ENCODE measurements at regions not wholly inside any gene's neighbourhood (a gene's known extent, or its start where the extent isn't known, plus 50 kb on each side); places are given as distances from the start of the nearest gene placed in this dataset.

DNA sequence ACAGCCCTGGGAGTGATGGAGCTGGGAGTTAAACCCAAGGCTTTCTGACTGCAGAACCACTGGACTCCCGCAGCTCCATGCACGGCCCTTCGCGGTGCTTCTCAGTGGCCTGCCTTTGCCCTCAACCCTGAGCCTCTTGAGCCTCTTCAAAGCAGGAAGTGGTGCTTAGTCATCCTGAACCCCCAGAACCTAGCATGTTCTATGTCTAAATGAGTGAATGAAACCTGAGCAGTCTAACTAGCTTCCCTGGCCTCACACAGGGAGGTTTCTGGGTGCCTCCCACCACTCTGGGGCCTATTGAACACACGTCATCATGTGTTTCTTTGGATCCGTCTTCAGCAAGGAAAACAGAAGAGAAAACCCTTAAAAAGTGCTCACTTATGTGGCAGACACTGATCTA, 117.9 kb upstream of the SFSWAP start:
- Histone ChIP-seq H3K4me1 (no peaks in the 10 kb centered on the region), H3K27ac (no peak overlapping the region), H3K9me3 (no peaks in the 10 kb centered on the region), H3K36me3 (no peaks in the 10 kb centered on the region), H3K4me3 (no peak overlapping the region), H3K27me3 (no peaks in the 10 kb centered on the region)
- DNase-seq, result no peak
- no peak for TF ChIP-seq POLR2A (IDR thresholded peaks at IDR 0.05)
- TF ChIP-seq, protein P1, sequence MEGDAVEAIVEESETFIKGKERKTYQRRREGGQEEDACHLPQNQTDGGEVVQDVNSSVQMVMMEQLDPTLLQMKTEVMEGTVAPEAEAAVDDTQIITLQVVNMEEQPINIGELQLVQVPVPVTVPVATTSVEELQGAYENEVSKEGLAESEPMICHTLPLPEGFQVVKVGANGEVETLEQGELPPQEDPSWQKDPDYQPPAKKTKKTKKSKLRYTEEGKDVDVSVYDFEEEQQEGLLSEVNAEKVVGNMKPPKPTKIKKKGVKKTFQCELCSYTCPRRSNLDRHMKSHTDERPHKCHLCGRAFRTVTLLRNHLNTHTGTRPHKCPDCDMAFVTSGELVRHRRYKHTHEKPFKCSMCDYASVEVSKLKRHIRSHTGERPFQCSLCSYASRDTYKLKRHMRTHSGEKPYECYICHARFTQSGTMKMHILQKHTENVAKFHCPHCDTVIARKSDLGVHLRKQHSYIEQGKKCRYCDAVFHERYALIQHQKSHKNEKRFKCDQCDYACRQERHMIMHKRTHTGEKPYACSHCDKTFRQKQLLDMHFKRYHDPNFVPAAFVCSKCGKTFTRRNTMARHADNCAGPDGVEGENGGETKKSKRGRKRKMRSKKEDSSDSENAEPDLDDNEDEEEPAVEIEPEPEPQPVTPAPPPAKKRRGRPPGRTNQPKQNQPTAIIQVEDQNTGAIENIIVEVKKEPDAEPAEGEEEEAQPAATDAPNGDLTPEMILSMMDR (IDR thresholded peaks at IDR 0.05), result no peak

DNA sequence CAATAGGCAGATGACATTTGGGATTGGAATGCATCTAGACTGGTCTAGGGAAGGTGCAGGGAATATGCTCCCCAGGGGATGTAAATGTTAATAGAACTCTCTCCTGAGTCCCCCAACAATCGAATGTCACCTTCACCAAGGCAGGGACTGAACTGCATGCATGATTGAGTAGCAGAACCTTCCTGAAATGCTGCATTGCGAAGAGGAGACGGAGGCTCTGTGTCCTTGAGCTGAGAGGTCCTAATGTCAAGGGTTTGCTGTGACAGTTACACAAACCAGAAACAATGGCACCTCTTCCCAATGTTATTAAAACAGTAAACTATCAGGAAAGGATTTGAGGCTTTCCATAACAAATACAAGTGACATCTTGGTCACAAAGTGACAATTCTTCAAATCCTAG, 117.5 kb upstream of the SFSWAP start:
- Histone ChIP-seq H3K9me3 (no peaks in the 10 kb centered on the region), H3K27me3 (no peaks in the 10 kb centered on the region)
- TF ChIP-seq POLR2A (IDR thresholded peaks at IDR 0.05), result no peak
- TF ChIP-seq, protein P1 (IDR thresholded peaks at IDR 0.05), result no peak

DNA sequence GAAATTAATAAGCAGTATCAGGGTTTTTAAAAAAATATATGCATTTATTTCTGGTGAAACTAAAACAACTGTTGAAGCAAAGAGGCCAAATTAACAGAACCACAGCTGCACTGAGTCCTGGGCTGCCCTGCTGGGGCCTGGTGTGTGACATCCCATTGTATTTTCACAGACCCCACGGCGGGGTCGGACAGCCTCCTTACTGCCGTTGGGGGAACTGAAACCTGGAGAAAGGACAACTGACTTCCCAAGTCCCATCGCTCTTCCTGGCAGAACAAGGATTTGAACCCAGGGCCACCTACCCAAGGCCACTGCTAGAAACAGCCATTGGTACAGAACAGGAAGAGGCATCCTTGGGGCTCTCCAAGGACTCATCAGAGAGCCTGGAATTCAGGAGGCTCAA, 114.8 kb upstream of the SFSWAP start:
- TF ChIP-seq, protein P1 (IDR thresholded peaks at IDR 0.05), result no peak
- TF ChIP-seq POLR2A (IDR thresholded peaks at IDR 0.05), result no peak
- Histone ChIP-seq H3K9me3 (no peaks in the 10 kb centered on the region), H3K27me3 (no peaks in the 10 kb centered on the region), H3K4me1 (no peaks in the 10 kb centered on the region), H3K4me3 (no peak overlapping the region), H3K36me3 (no peaks in the 10 kb centered on the region), H3K27ac (no peak overlapping the region)
- no peak for DNase-seq

More for the DNA sequence above, 117.5 kb upstream of the SFSWAP start:
- Histone ChIP-seq H3K4me1 (no peaks in the 10 kb centered on the region), H3K4me3 (no peak overlapping the region), H3K36me3 (no peaks in the 10 kb centered on the region), H3K27ac (no peak overlapping the region)
- DNase-seq, result no peak

DNA sequence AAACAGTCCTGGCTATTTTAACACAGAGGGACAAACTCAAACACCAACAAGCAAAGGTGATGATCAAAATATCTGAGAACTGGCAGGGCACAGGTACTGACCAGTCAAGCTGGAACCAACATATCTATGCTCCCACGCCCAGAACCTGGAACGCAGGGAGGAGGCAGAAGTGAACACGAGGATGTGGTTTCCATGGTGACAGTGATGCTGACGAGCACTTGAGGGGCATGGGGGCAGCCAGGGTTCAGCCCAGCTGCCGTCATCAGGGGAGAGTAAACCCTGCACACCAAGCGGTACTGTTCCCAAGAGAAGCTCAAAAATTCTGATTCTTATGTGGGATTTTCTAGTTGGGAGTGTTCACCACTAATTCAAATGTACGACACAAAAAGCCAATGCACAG, 113.6 kb upstream of the SFSWAP start:
- H3K36me3 ChIP-seq, result no peaks in the 10 kb centered on the region
- no peaks in the 10 kb centered on the region for H3K9me3 ChIP-seq
- TF ChIP-seq POLR2A (IDR thresholded peaks at IDR 0.05), result no peak
- TF ChIP-seq, protein P1 (IDR thresholded peaks at IDR 0.05), result no peak
- DNase-seq, result no peak
- H3K27me3 ChIP-seq, result no peaks in the 10 kb centered on the region
- no peak overlapping the region for H3K27ac ChIP-seq
- no peak overlapping the region for H3K4me3 ChIP-seq
- H3K4me1 ChIP-seq, result no peaks in the 10 kb centered on the region

DNA sequence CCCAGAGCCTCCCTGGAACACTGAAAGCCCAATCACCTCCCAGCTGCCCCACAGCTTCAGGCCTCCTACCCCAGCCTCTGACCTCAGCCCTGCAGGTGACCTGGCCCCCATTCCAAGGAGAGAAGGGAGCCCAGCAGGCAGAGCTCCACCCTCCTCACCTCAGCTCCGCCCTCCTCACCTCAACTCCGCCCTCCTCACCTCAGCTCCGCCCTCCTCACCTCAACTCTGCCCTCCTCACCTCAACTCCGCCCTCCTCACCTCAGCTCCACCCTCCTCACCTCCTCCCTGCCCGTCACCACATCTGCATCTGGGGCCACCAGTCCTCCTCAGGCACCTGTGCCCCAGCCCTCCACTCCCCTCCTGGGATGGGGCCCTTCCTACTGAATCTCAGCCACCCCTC, 112.2 kb upstream of the SFSWAP start:
- TF ChIP-seq, protein P1 (IDR thresholded peaks at IDR 0.05), result no peak
- no peak for TF ChIP-seq POLR2A (IDR thresholded peaks at IDR 0.05)
- Histone ChIP-seq H3K4me1 (no peaks in the 10 kb centered on the region), H3K27ac (no peak overlapping the region), H3K4me3 (no peak overlapping the region), H3K36me3 (no peaks in the 10 kb centered on the region), H3K9me3 (no peaks in the 10 kb centered on the region), H3K27me3 (no peaks in the 10 kb centered on the region)
- DNase-seq, result no peak
